GM12878 (cell line): ENCODE measurements at regions not wholly inside any gene's neighbourhood (a gene's known extent, or its start where the extent isn't known, plus 50 kb on each side); places are given as distances from the start of the nearest gene placed in this dataset.

Experiments used
- ATAC-seq: fragments of 200-7000 bp; cut with Tn5 transposase; 3 replicates; pipeline ENCODE4 v1.9.1; 2020; ENCODE audit warnings: mild to moderate bottlenecking, moderate library complexity
- BruUV-seq: library from RNA; stranded (reverse); fragments of 400-500 nt; replicated peaks from 2 replicates; lab custom pipeline; 2021; lab: Mats Ljungman, UMichigan
- CTCF ChIA-PET: fragments of 300-600 bp; sonication (Branson Sonifier 250); formaldehyde crosslinking; extraction: SDS; loops from one replicate; lab custom pipeline; 2021; ENCODE audit warnings: inconsistent platforms; lab: Yijun Ruan, JAX
- POLR2A ChIA-PET: fragments of 350-600 bp; formaldehyde crosslinking; extraction: SDS; loops from one replicate; lab custom pipeline; 2021; ENCODE audit warnings: inconsistent platforms; lab: Charles Lee
- RAD21 ChIA-PET: fragments of 300-600 bp; sonication (Branson Sonifier 250); formaldehyde crosslinking; loops from one replicate; lab custom pipeline; 2023; ENCODE audit warnings: antibody characterized with exemption; ENCODE audit not compliant: unreplicated experiment; lab: Charles Lee
- SMC1A ChIA-PET: fragments of 300-600 bp; sonication (Branson Sonifier 250); formaldehyde crosslinking; loops from one replicate; lab custom pipeline; 2023; ENCODE audit not compliant: unreplicated experiment, uncharacterized antibody; lab: Charles Lee
- DNase-seq: peaks from one replicate; pipeline ENCODE4 v3.0.0-alpha.2; 2011; ENCODE audit warnings: low read depth, low spot score
- FAIRE-seq: peaks from 3 replicates; lab custom pipeline; 2011; peaks lifted over from hg19 to GRCh38; lab: Jason Lieb, UNC
- H2AFZ ChIP-seq: 2 replicates; pipeline ENCODE4 v1.6.0; 2011; ENCODE audit warnings: low read depth, low read length, control low read depth; ENCODE audit not compliant: control insufficient read depth
- H3K27ac ChIP-seq: 2 replicates; pipeline ENCODE4 v1.5.1; 2011; ENCODE audit warnings: control low read depth; ENCODE audit not compliant: control insufficient read depth, insufficient read depth
- H3K27me3 ChIP-seq, 2 experiments: replicated peaks in 1 of 2; 2 replicates each; pipeline versions ENCODE4 v1.6.0 to v1.6.1; 2011; ENCODE audit warnings: low read length in 1 of 2; ENCODE audit not compliant: control insufficient read depth in 2 of 2, insufficient read depth in 2 of 2
- H3K36me3 ChIP-seq, 2 experiments: 2 replicates each; pipeline ENCODE4 v1.5.1; 2011; ENCODE audit warnings: low read length in 1 of 2; ENCODE audit not compliant: control insufficient read depth in 2 of 2, insufficient read depth in 2 of 2
- H3K4me1 ChIP-seq: 2 replicates; pipeline ENCODE4 v1.6.1; 2011; ENCODE audit warnings: mild to moderate bottlenecking, low read length, moderate library complexity, mixed read lengths; ENCODE audit not compliant: control insufficient read depth, insufficient read depth
- H3K4me2 ChIP-seq: 2 replicates; pipeline ENCODE4 v1.6.0; 2011; ENCODE audit warnings: control low read depth; ENCODE audit not compliant: control insufficient read depth, insufficient read depth
- H3K4me3 ChIP-seq: fragments of 200-600 bp; sonication (generic); 2 replicates; pipeline ENCODE4 v1.5.1; 2016
- H3K79me2 ChIP-seq: 2 replicates; pipeline ENCODE4 v1.6.0; 2011; ENCODE audit warnings: low read length; ENCODE audit not compliant: control insufficient read depth, insufficient read depth
- H3K9ac ChIP-seq: 2 replicates; pipeline ENCODE4 v1.8.0; 2011; ENCODE audit warnings: low read length, control low read depth, mixed read lengths; ENCODE audit not compliant: control insufficient read depth, insufficient read depth
- H3K9me3 ChIP-seq: replicated peaks from 3 replicates; pipeline ENCODE4 v1.5.1; 2011; ENCODE audit warnings: mild to moderate bottlenecking, low read length; ENCODE audit not compliant: control insufficient read depth, insufficient read depth
- H4K20me1 ChIP-seq: 2 replicates; pipeline ENCODE4 v1.6.0; 2011; ENCODE audit not compliant: control insufficient read depth, insufficient read depth
- CEBPB ChIP-seq, 2 experiments: fragments of 150-350 bp in 1 of 2; IDR thresholded peaks; 2 replicates each; pipeline ENCODE4 v1.6.1; 2012 to 2014; ENCODE audit warnings: low read depth in 2 of 2, low read length in 2 of 2, borderline replicate concordance in 1 of 2, inconsistent platforms in 1 of 2
- E2F4 ChIP-seq: IDR thresholded peaks from 2 replicates; pipeline ENCODE4 v1.6.1; 2012; ENCODE audit warnings: low read depth, low read length, improper control_type of control experiment
- EP300 ChIP-seq, 2 experiments: fragments of 150-350 bp in 1 of 2; IDR thresholded peaks; 2 replicates each; pipeline ENCODE4 v1.6.1; 2011 to 2012; ENCODE audit warnings: low read depth in 2 of 2, low read length in 2 of 2, borderline replicate concordance in 1 of 2, improper control_type of control experiment in 1 of 2, inconsistent platforms in 1 of 2; ENCODE audit not compliant: control insufficient read depth in 1 of 2
- ESRRA ChIP-seq: IDR thresholded peaks from 2 replicates; pipeline ENCODE4 v1.6.1; 2012; ENCODE audit warnings: mild to moderate bottlenecking, low read length, improper control_type of control experiment
- HDAC6 ChIP-seq: fragments of 200-600 bp; sonication (generic); IDR thresholded peaks from one replicate; pipeline ENCODE4 v1.8.0; 2017; ENCODE audit warnings: antibody characterized with exemption; ENCODE audit not compliant: unreplicated experiment
- MTA3 ChIP-seq: IDR thresholded peaks from 2 replicates; pipeline ENCODE4 v1.6.1; 2012; ENCODE audit warnings: low read length, inconsistent platforms, borderline replicate concordance
- MYB ChIP-seq: fragments of 150-350 bp; IDR thresholded peaks from 2 replicates; pipeline ENCODE4 v1.6.1; 2014; ENCODE audit warnings: mild to moderate bottlenecking, low read depth, low read length, borderline replicate concordance
- PAX8 ChIP-seq: fragments of 450-650 bp; IDR thresholded peaks from 2 replicates; pipeline ENCODE4 v1.6.1; 2017; ENCODE audit warnings: mild to moderate bottlenecking, moderate library complexity
- RFX5 ChIP-seq: IDR thresholded peaks from 2 replicates; pipeline ENCODE4 v1.6.1; 2011; ENCODE audit warnings: low read depth, low read length, improper control_type of control experiment
- SREBF1 ChIP-seq: IDR thresholded peaks from 2 replicates; pipeline ENCODE4 v1.6.1; 2012; ENCODE audit warnings: mild to moderate bottlenecking, low read length
- ZNF207 ChIP-seq: fragments of 450-650 bp; IDR thresholded peaks from 2 replicates; pipeline ENCODE4 v1.6.1; 2014; ENCODE audit warnings: antibody characterized with exemption, mild to moderate bottlenecking, borderline replicate concordance
- WGBS: methylation state at CpG from one replicate; pipeline ENCODE4 v1.1.6; 2016; ENCODE audit warnings: low lambda C conversion rate; ENCODE audit not compliant: insufficient replicate concordance, insufficient coverage; ENCODE audit errors: missing lambda C conversion rate; 5-methylcytosine and 5-hydroxymethylcytosine counted together
- in situ Hi-C: fragments of 300-500 bp; cut with MboI; formaldehyde crosslinking; loops from 9 replicates; pipeline ENCODE4 v1.14.3; 2018; ENCODE audit warnings: mixed read lengths
- intact Hi-C: fragments of 100-400 bp; cut with micrococcal nuclease; formaldehyde crosslinking; loops from one replicate; pipeline ENCODE4 v1.14.2; 2022; ENCODE audit not compliant: unreplicated experiment
- TF ChIP-seq, protein P1 (sequence below): IDR thresholded peaks from 2 replicates; pipeline ENCODE4 v1.6.1; 2011; ENCODE audit warnings: borderline replicate concordance, low read depth, mild to moderate bottlenecking, moderate library complexity, low read length; ENCODE audit not compliant: insufficient read depth, poor library complexity, severe bottlenecking
- TF ChIP-seq, protein P2 (sequence below): fragments of 450-650 bp; IDR thresholded peaks from 2 replicates; pipeline ENCODE4 v1.6.1; 2017; ENCODE audit warnings: mild to moderate bottlenecking, moderate library complexity

DNA sequence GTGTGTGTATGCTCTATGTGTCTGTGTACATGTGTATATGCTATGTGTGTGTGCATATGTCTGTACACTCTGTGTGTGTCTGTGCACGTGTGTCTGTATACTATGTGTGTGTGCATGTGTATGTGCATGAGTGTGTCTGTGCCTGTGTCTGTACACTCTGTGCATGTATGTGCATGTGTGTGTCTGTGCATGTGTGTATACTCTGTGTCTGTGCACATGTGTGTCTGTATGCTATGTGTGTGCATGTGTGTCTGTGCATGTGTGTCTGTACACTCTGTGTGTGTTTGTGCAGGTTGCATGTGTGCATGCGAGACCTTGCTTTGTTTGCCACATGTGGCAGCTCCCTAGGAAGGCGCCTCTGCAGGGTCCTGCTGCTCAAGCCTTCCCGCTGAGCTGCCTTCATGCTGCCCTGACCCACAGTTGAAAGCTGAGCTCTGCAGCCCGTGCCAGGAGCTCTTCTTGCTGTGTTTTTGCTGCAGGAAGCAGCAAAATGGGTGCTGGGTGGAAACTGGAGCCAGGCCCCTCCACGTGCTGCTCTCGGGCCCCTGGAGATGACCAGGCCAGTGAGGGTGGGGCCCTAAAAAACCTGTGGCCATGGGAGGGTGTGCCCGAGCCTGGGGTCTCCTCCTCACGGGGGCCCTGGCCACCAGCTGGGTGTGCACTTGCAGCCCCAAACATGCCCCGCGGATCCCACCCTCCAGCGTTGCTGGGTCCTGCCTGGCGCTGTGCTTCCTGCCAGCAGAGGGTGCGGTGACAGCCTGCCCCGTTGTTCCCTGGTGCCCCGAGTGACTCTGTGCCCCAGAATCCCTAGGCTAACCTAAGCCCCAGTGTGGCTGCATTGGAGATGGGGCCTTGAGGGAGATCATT, 109.1 kb downstream of the DACT2 start (continued):
- TF ChIP-seq E2F4, result no peak
- TF ChIP-seq MYB, result no peak

- Histone ChIP-seq H3K27me3 (no peaks in the 10 kb centered on the region), H3K4me1 (no peaks in the 10 kb centered on the region), H2AFZ (no peak overlapping the region), H3K4me2 (no peak overlapping the region), H3K27ac (no peak overlapping the region), H3K9me3 (no peaks in the 10 kb centered on the region), H3K9ac (no peak overlapping the region), H3K36me3 (no peaks in the 10 kb centered on the region), H4K20me1 (no peaks in the 10 kb centered on the region), H3K79me2 (no peaks in the 10 kb centered on the region), H3K4me3 (no peak overlapping the region)
- no TSS peak for BruUV-seq
- WGBS, result 23% methylated on average over 10 of the region's 10 CpGs
- SMC1A ChIA-PET, result no interaction called here
- intact Hi-C loops, result no loop called here
- POLR2A ChIA-PET, result no interaction called here
- no peak for DNase-seq
- no peak for FAIRE-seq
- in situ Hi-C loops, result no loop called here
- ATAC-seq, result no peak
- CTCF ChIA-PET, result no interaction called here
- TF ChIP-seq ESRRA, result no peak
- no peak for TF ChIP-seq ZNF207
- TF ChIP-seq CEBPB (IDR thresholded peaks at IDR 0.05; ENCODE audit: borderline replicate concordance in 1 of 2, low read depth in 2 of 2, low read length in 2 of 2), result no peak
- no peak for TF ChIP-seq MTA3
- no peak for TF ChIP-seq SREBF1
- TF ChIP-seq HDAC6, result no peak
- TF ChIP-seq, protein P1, sequence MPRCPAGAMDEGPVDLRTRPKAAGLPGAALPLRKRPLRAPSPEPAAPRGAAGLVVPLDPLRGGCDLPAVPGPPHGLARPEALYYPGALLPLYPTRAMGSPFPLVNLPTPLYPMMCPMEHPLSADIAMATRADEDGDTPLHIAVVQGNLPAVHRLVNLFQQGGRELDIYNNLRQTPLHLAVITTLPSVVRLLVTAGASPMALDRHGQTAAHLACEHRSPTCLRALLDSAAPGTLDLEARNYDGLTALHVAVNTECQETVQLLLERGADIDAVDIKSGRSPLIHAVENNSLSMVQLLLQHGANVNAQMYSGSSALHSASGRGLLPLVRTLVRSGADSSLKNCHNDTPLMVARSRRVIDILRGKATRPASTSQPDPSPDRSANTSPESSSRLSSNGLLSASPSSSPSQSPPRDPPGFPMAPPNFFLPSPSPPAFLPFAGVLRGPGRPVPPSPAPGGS, result no peak
- TF ChIP-seq, protein P2, sequence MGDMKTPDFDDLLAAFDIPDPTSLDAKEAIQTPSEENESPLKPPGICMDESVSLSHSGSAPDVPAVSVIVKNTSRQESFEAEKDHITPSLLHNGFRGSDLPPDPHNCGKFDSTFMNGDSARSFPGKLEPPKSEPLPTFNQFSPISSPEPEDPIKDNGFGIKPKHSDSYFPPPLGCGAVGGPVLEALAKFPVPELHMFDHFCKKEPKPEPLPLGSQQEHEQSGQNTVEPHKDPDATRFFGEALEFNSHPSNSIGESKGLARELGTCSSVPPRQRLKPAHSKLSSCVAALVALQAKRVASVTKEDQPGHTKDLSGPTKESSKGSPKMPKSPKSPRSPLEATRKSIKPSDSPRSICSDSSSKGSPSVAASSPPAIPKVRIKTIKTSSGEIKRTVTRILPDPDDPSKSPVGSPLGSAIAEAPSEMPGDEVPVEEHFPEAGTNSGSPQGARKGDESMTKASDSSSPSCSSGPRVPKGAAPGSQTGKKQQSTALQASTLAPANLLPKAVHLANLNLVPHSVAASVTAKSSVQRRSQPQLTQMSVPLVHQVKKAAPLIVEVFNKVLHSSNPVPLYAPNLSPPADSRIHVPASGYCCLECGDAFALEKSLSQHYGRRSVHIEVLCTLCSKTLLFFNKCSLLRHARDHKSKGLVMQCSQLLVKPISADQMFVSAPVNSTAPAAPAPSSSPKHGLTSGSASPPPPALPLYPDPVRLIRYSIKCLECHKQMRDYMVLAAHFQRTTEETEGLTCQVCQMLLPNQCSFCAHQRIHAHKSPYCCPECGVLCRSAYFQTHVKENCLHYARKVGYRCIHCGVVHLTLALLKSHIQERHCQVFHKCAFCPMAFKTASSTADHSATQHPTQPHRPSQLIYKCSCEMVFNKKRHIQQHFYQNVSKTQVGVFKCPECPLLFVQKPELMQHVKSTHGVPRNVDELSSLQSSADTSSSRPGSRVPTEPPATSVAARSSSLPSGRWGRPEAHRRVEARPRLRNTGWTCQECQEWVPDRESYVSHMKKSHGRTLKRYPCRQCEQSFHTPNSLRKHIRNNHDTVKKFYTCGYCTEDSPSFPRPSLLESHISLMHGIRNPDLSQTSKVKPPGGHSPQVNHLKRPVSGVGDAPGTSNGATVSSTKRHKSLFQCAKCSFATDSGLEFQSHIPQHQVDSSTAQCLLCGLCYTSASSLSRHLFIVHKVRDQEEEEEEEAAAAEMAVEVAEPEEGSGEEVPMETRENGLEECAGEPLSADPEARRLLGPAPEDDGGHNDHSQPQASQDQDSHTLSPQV, result no peak
- no peak for TF ChIP-seq PAX8
- no peak for TF ChIP-seq RFX5
- TF ChIP-seq EP300 (IDR thresholded peaks at IDR 0.05; ENCODE audit: borderline replicate concordance in 1 of 2, control insufficient read depth in 1 of 2, low read depth in 2 of 2, low read length in 2 of 2), result no peak
- RAD21 ChIA-PET, result no interaction called here
These were observed 110.2 kb downstream of the DACT2 start for GRCh38 chr6:168209420-168209819.
